ENCODE measurements at regions not wholly inside any gene's neighbourhood (a gene's known extent, or its start where the extent isn't known, plus 50 kb on each side); places are given as distances from the start of the nearest gene placed in this dataset.

- no peaks in the 10 kb centered on the region for H3K27me3 ChIP-seq (ENCODE audit: insufficient read depth, low read length)
- H3K4me2 ChIP-seq (ENCODE audit: insufficient read depth, low read length) = no peak overlapping the region
- H3K9me3 ChIP-seq (ENCODE audit: low read depth, low read length) = no peaks in the 10 kb centered on the region
- no peaks in the 10 kb centered on the region for H3K36me3 ChIP-seq (ENCODE audit: insufficient read depth, low read length)
- no peak for TF ChIP-seq CTCF (IDR thresholded peaks at IDR 0.05; ENCODE audit: extremely low read depth, low read depth, low read length)
- no peaks in the 10 kb centered on the region for H3K79me2 ChIP-seq (ENCODE audit: insufficient read depth, low read length)
- no peak overlapping the region for H3K27ac ChIP-seq (ENCODE audit: low read depth, low read length)
- no peak overlapping the region for H2AFZ ChIP-seq (ENCODE audit: low read length)
- H3K4me3 ChIP-seq (ENCODE audit: insufficient read depth, low read length) = no peak overlapping the region
- H4K20me1 ChIP-seq (ENCODE audit: insufficient read depth, low read length) = no peaks in the 10 kb centered on the region
- no peak for DNase-seq (ENCODE audit: insufficient read length, low spot score, missing footprints)
- H3K4me1 ChIP-seq (ENCODE audit: insufficient read depth, low read length) = no peaks in the 10 kb centered on the region
These were observed 536.1 kb upstream of the NR3C2 start for GRCh38 chr4:148978301-148978700.

GRCh38 chr4:148975464-148975863 lies 533.2 kb upstream of the NR3C2 start:
- no peak overlapping the region for H3K4me2 ChIP-seq (ENCODE audit: insufficient read depth, low read length)
- no peak for DNase-seq (ENCODE audit: insufficient read length, low spot score, missing footprints)
- no peaks in the 10 kb centered on the region for H4K20me1 ChIP-seq (ENCODE audit: insufficient read depth, low read length)
- no peak overlapping the region for H3K27ac ChIP-seq (ENCODE audit: low read depth, low read length)
- H3K4me1 ChIP-seq (ENCODE audit: insufficient read depth, low read length) = no peaks in the 10 kb centered on the region
- no peak for TF ChIP-seq CTCF (IDR thresholded peaks at IDR 0.05; ENCODE audit: extremely low read depth, low read depth, low read length)
- no peak overlapping the region for H3K4me3 ChIP-seq (ENCODE audit: insufficient read depth, low read length)
- H3K36me3 ChIP-seq (ENCODE audit: insufficient read depth, low read length) = no peaks in the 10 kb centered on the region
- no peaks in the 10 kb centered on the region for H3K27me3 ChIP-seq (ENCODE audit: insufficient read depth, low read length)
- no peaks in the 10 kb centered on the region for H3K9me3 ChIP-seq (ENCODE audit: low read depth, low read length)
- no peaks in the 10 kb centered on the region for H3K79me2 ChIP-seq (ENCODE audit: insufficient read depth, low read length)
- no peak overlapping the region for H2AFZ ChIP-seq (ENCODE audit: low read length)

GRCh38 chr4:148965080-148965479 lies 522.9 kb upstream of the NR3C2 start:
- DNase-seq (ENCODE audit: insufficient read length, low spot score, missing footprints) = no peak
- no peak overlapping the region for H3K4me2 ChIP-seq (ENCODE audit: insufficient read depth, low read length)
- no peak overlapping the region for H3K27ac ChIP-seq (ENCODE audit: low read depth, low read length)
- no peaks in the 10 kb centered on the region for H3K27me3 ChIP-seq (ENCODE audit: insufficient read depth, low read length)
- H3K79me2 ChIP-seq (ENCODE audit: insufficient read depth, low read length) = no peaks in the 10 kb centered on the region
- H3K4me3 ChIP-seq (ENCODE audit: insufficient read depth, low read length) = no peak overlapping the region
- H2AFZ ChIP-seq (ENCODE audit: low read length) = no peak overlapping the region
- H4K20me1 ChIP-seq (ENCODE audit: insufficient read depth, low read length) = no peaks in the 10 kb centered on the region
- H3K36me3 ChIP-seq (ENCODE audit: insufficient read depth, low read length) = no peaks in the 10 kb centered on the region
- H3K9me3 ChIP-seq (ENCODE audit: low read depth, low read length) = no peaks in the 10 kb centered on the region
- no peaks in the 10 kb centered on the region for H3K4me1 ChIP-seq (ENCODE audit: insufficient read depth, low read length)
- no peak for TF ChIP-seq CTCF (IDR thresholded peaks at IDR 0.05; ENCODE audit: extremely low read depth, low read depth, low read length)

GRCh38 chr4:148964456-148964855 lies 522.2 kb upstream of the NR3C2 start:
- no peaks in the 10 kb centered on the region for H3K9me3 ChIP-seq (ENCODE audit: low read depth, low read length)
- H3K4me3 ChIP-seq (ENCODE audit: insufficient read depth, low read length) = no peak overlapping the region
- no peak overlapping the region for H2AFZ ChIP-seq (ENCODE audit: low read length)
- no peak for DNase-seq (ENCODE audit: insufficient read length, low spot score, missing footprints)
- H3K79me2 ChIP-seq (ENCODE audit: insufficient read depth, low read length) = no peaks in the 10 kb centered on the region
- no peak overlapping the region for H3K4me2 ChIP-seq (ENCODE audit: insufficient read depth, low read length)
- H3K4me1 ChIP-seq (ENCODE audit: insufficient read depth, low read length) = no peaks in the 10 kb centered on the region
- TF ChIP-seq CTCF (IDR thresholded peaks at IDR 0.05; ENCODE audit: extremely low read depth, low read depth, low read length) = no peak
- H3K36me3 ChIP-seq (ENCODE audit: insufficient read depth, low read length) = no peaks in the 10 kb centered on the region
- H3K27me3 ChIP-seq (ENCODE audit: insufficient read depth, low read length) = no peaks in the 10 kb centered on the region
- H4K20me1 ChIP-seq (ENCODE audit: insufficient read depth, low read length) = no peaks in the 10 kb centered on the region
- no peak overlapping the region for H3K27ac ChIP-seq (ENCODE audit: low read depth, low read length)
